H1 (cell line): ENCODE measurements at regions not wholly inside any gene's neighbourhood (a gene's known extent, or its start where the extent isn't known, plus 50 kb on each side); places are given as distances from the start of the nearest gene placed in this dataset.

Experiments used
- CTCF ChIA-PET: fragments of 300-600 bp; sonication (Branson Sonifier 250); formaldehyde crosslinking; loops from one replicate; lab custom pipeline; 2021; ENCODE audit not compliant: partially characterized antibody; lab: Charles Lee
- POLR2A ChIA-PET: fragments of 300-600 bp; sonication (Branson Sonifier 250); formaldehyde crosslinking; loops from one replicate; lab custom pipeline; 2021; ENCODE audit warnings: inconsistent platforms; ENCODE audit not compliant: partially characterized antibody; lab: Charles Lee
- DNase-seq, 2 experiments: peaks; one replicate each; pipeline versions ENCODE4 v3.0.0 to v3.0.0-alpha.2; 2010 to 2022; ENCODE audit warnings: low spot score in 2 of 2, low read depth in 1 of 2, mixed read lengths in 1 of 2
- FAIRE-seq: peaks from 2 replicates; lab custom pipeline; 2011; peaks lifted over from hg19 to GRCh38; lab: Jason Lieb, UNC
- H2AFZ ChIP-seq: 2 replicates; pipeline ENCODE4 v1.8.1; 2012; ENCODE audit warnings: low read length, inconsistent platforms
- H2AK5ac ChIP-seq: 2 replicates; pipeline ENCODE4 v1.6.1; 2013; ENCODE audit warnings: low read depth, low read length
- H2BK120ac ChIP-seq: replicated peaks from 2 replicates; pipeline ENCODE3; 2013; ENCODE audit warnings: low read depth, low read length, inconsistent platforms
- H2BK12ac ChIP-seq: 2 replicates; pipeline ENCODE4 v1.6.1; 2013; ENCODE audit warnings: low read depth, low read length
- H2BK15ac ChIP-seq: 2 replicates; pipeline ENCODE4 v1.6.1; 2013; ENCODE audit warnings: low read length
- H2BK20ac ChIP-seq: 2 replicates; pipeline ENCODE4 v1.6.1; 2013; ENCODE audit warnings: low read length
- H2BK5ac ChIP-seq: 2 replicates; pipeline ENCODE4 v1.6.1; 2013; ENCODE audit warnings: low read depth, low read length
- H3K14ac ChIP-seq: 2 replicates; pipeline ENCODE4 v1.6.1; 2013; ENCODE audit warnings: inconsistent platforms; ENCODE audit not compliant: insufficient read length
- H3K18ac ChIP-seq: 2 replicates; pipeline ENCODE4 v1.6.1; 2013; ENCODE audit warnings: low read length; ENCODE audit errors: extremely low read depth
- H3K23ac ChIP-seq: 2 replicates; pipeline ENCODE4 v1.6.1; 2013; ENCODE audit warnings: inconsistent platforms; ENCODE audit not compliant: insufficient read length
- H3K23me2 ChIP-seq: 2 replicates; pipeline ENCODE4 v1.6.1; 2013; ENCODE audit warnings: low read depth, low read length
- H3K27ac ChIP-seq: 2 replicates; pipeline ENCODE4 v1.6.1; 2011; ENCODE audit warnings: low read depth, low read length, inconsistent platforms
- H3K27me3 ChIP-seq, 4 experiments: replicated peaks in 1 of 4; 1 replicate in 1 of 4; 2 replicates in 3 of 4; pipeline versions ENCODE4 v1.6.1 to v1.8.1; 2011 to 2013; ENCODE audit warnings: low read length in 3 of 4, mild to moderate bottlenecking in 3 of 4, inconsistent platforms in 2 of 4, mixed read lengths in 2 of 4, moderate library complexity in 1 of 4; ENCODE audit not compliant: control insufficient read depth in 3 of 4, insufficient read depth in 3 of 4; ENCODE audit errors: extremely low read depth in 1 of 4
- H3K36me3 ChIP-seq, 4 experiments: 2 replicates each; pipeline versions ENCODE4 v1.6.1 to v1.8.1; 2011 to 2013; ENCODE audit warnings: mild to moderate bottlenecking in 4 of 4, low read length in 3 of 4, moderate library complexity in 2 of 4, control low read depth in 1 of 4, inconsistent platforms in 1 of 4; ENCODE audit not compliant: insufficient read depth in 4 of 4, control insufficient read depth in 2 of 4
- H3K4ac ChIP-seq: replicated peaks from 2 replicates; pipeline ENCODE3; 2013; ENCODE audit warnings: low read length, low read depth, mixed read lengths, inconsistent platforms; ENCODE audit not compliant: insufficient read length
- H3K4me1 ChIP-seq, 4 experiments: replicated peaks in 1 of 4; 1 replicate in 1 of 4; 2 replicates in 3 of 4; pipeline versions ENCODE4 v1.6.1 to v1.8.1; 2011 to 2013; ENCODE audit warnings: low read length in 3 of 4, inconsistent platforms in 2 of 4, mixed read lengths in 1 of 4; ENCODE audit not compliant: insufficient read depth in 4 of 4, control insufficient read depth in 3 of 4
- H3K4me2 ChIP-seq, 2 experiments: 2 replicates each; pipeline versions ENCODE4 v1.6.1 to v1.8.1; 2011 to 2013; ENCODE audit warnings: low read depth in 2 of 2, low read length in 2 of 2, control low read depth in 1 of 2, inconsistent platforms in 1 of 2, mild to moderate bottlenecking in 1 of 2; ENCODE audit not compliant: insufficient read depth in 1 of 2
- H3K4me3 ChIP-seq, 4 experiments: fragments of 200-600, 300-600 bp in 1 of 4; sonication (generic), shearing (Covaris generic), sonication (Bioruptor Twin) in 1 of 4; 2 replicates each; pipeline versions ENCODE4 v1.5.1 to v1.8.1; 2011 to 2016; ENCODE audit warnings: low read length in 4 of 4, low read depth in 3 of 4, control low read depth in 2 of 4, inconsistent platforms in 2 of 4, mild to moderate bottlenecking in 2 of 4, mixed read lengths in 1 of 4, moderate library complexity in 1 of 4; ENCODE audit not compliant: insufficient read depth in 2 of 4; ENCODE audit errors: extremely low read depth in 1 of 4
- H3K56ac ChIP-seq: replicated peaks from 2 replicates; pipeline ENCODE3; 2013; ENCODE audit warnings: low read depth, mild to moderate bottlenecking, mixed read lengths, low read length, inconsistent platforms; ENCODE audit not compliant: insufficient read length
- H3K79me1 ChIP-seq: 2 replicates; pipeline ENCODE4 v1.6.1; 2013; ENCODE audit warnings: low read depth, low read length, control low read depth
- H3K79me2 ChIP-seq, 2 experiments: 2 replicates each; pipeline versions ENCODE4 v1.6.1 to v1.8.1; 2012 to 2013; ENCODE audit warnings: low read length in 2 of 2, mild to moderate bottlenecking in 2 of 2, inconsistent platforms in 1 of 2; ENCODE audit not compliant: insufficient read depth in 2 of 2, control insufficient read depth in 1 of 2
- H3K9ac ChIP-seq, 4 experiments: replicated peaks in 1 of 4; 1 replicate in 1 of 4; 2 replicates in 3 of 4; pipeline versions ENCODE4 v1.6.1 to v1.8.1; 2011 to 2013; ENCODE audit warnings: low read depth in 3 of 4, low read length in 3 of 4, control low read depth in 2 of 4, mild to moderate bottlenecking in 2 of 4, moderate library complexity in 2 of 4, inconsistent platforms in 1 of 4; ENCODE audit errors: extremely low read depth in 1 of 4
- H3K9me3 ChIP-seq, 2 experiments: 2 replicates each; pipeline versions ENCODE4 v1.6.1 to v1.8.1; 2012 to 2013; ENCODE audit warnings: mild to moderate bottlenecking in 2 of 2, moderate library complexity in 2 of 2, control low read depth in 1 of 2, inconsistent platforms in 1 of 2, low read depth in 1 of 2, low read length in 1 of 2, mixed read lengths in 1 of 2; ENCODE audit not compliant: insufficient read depth in 2 of 2
- H4K20me1 ChIP-seq, 2 experiments: replicated peaks in 1 of 2; 2 replicates each; pipeline versions ENCODE3 to v1.8.1; 2011 to 2013; ENCODE audit warnings: inconsistent platforms in 2 of 2, low read length in 2 of 2, mild to moderate bottlenecking in 1 of 2; ENCODE audit not compliant: insufficient read depth in 2 of 2, control insufficient read depth in 1 of 2
- H4K5ac ChIP-seq: 2 replicates; pipeline ENCODE4 v1.6.1; 2013; ENCODE audit warnings: low read length, low read depth, mixed read lengths, inconsistent platforms; ENCODE audit not compliant: insufficient read length
- H4K8ac ChIP-seq: 2 replicates; pipeline ENCODE4 v1.8.0; 2013; ENCODE audit warnings: mild to moderate bottlenecking, moderate library complexity, low read length, inconsistent platforms; ENCODE audit not compliant: insufficient read depth; ENCODE audit errors: extremely low read depth
- H4K91ac ChIP-seq: replicated peaks from 2 replicates; pipeline ENCODE3; 2013; ENCODE audit warnings: low read length, mixed read lengths, inconsistent platforms; ENCODE audit not compliant: insufficient read length
- BCL11A ChIP-seq, 2 experiments: IDR thresholded peaks; one replicate each; pipeline ENCODE4 v1.6.1; 2011; ENCODE audit warnings: low read depth in 2 of 2, low read length in 2 of 2, mild to moderate bottlenecking in 2 of 2
- EGR1 ChIP-seq: IDR thresholded peaks from 2 replicates; pipeline ENCODE4 v1.6.1; 2011; ENCODE audit warnings: low read depth, low read length, borderline replicate concordance
- HDAC6 ChIP-seq: IDR thresholded peaks from one replicate; pipeline ENCODE4 v1.7.1; 2012; ENCODE audit warnings: low read depth, mild to moderate bottlenecking, inconsistent platforms, low read length, moderate library complexity
- JUND ChIP-seq: IDR thresholded peaks from 2 replicates; pipeline ENCODE4 v1.6.1; 2011; ENCODE audit warnings: mild to moderate bottlenecking, improper control_type of control experiment, low read length
- RBBP5 ChIP-seq: IDR thresholded peaks from 2 replicates; pipeline ENCODE4 v1.7.1; 2012; ENCODE audit warnings: low read depth, mild to moderate bottlenecking, inconsistent platforms, low read length, moderate library complexity, borderline replicate concordance
- SIX5 ChIP-seq: IDR thresholded peaks from 2 replicates; pipeline ENCODE4 v1.6.1; 2011; ENCODE audit warnings: mild to moderate bottlenecking, low read depth, low read length
- WGBS, 2 experiments: shearing (Covaris generic) in 1 of 2; methylation state at CpG; one replicate each; pipeline versions ENCODE4 v1.1.6 to v1.1.7; 2013 to 2015; ENCODE audit warnings: low lambda C conversion rate in 2 of 2, mixed read lengths in 2 of 2, inconsistent platforms in 1 of 2, low coverage in 1 of 2, missing lambda C conversion rate in 1 of 2; ENCODE audit not compliant: insufficient replicate concordance in 2 of 2, insufficient coverage in 1 of 2, insufficient read length in 1 of 2; ENCODE audit errors: extremely low coverage in 1 of 2, missing lambda C conversion rate in 1 of 2; 5-methylcytosine and 5-hydroxymethylcytosine counted together
- TF ChIP-seq, protein P1 (sequence below): IDR thresholded peaks from 2 replicates; pipeline ENCODE4 v1.6.1; 2011; ENCODE audit warnings: low read depth, mild to moderate bottlenecking, low read length; ENCODE audit not compliant: insufficient read depth
- TF ChIP-seq, protein P2 (sequence below): IDR thresholded peaks from 2 replicates; pipeline ENCODE4 v1.6.1; 2012; ENCODE audit warnings: low read length, inconsistent platforms

DNA sequence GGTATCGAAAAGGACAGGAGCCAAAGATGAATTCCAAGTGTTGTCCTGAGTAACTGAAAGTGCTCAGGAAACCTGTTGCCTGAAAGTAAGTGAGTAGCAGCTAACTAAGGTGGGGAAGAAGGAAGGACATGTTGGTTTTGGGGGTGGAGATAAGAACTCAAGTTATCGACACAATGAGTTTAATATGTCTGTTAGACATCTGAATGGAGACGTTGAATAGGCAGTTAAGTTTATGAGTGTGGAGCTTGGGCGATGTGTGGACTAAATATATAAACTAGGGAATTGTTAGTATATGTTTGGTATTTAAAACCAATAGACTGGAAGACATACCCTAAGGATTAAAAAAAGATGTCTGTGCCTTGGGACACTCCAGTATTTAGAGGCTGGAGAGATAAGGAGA, 82.7 kb upstream of the ASIC2 start:
- no peak overlapping the region for H2BK12ac ChIP-seq
- POLR2A ChIA-PET: no interaction called here
- H3K9me3 ChIP-seq: no peaks in the 10 kb centered on the region
- no peak overlapping the region for H2BK120ac ChIP-seq
- WGBS, 2 experiments: 85% methylated on average over 4 of the region's 4 CpGs; no CpG with 5 or more reads in 1 of the 2 experiments
- no peak overlapping the region for H3K4me2 ChIP-seq
- CTCF ChIA-PET: interaction anchor here (0.8 to 1.3 kb wide), 4 partner anchors 8 to 142 kb away, joined by 3 to 4 read pairs (median 4); no protein-coding TSS in a partner anchor
- no peak overlapping the region for H2BK5ac ChIP-seq
- H4K20me1 ChIP-seq: no peaks in the 10 kb centered on the region
- H4K91ac ChIP-seq: no peak overlapping the region
- H3K4ac ChIP-seq: no peak overlapping the region
- no peak for FAIRE-seq
- H2BK15ac ChIP-seq: no peak overlapping the region
- no peak overlapping the region for H3K56ac ChIP-seq
- no peaks in the 10 kb centered on the region for H3K27me3 ChIP-seq
- no peak overlapping the region for H2BK20ac ChIP-seq
- H3K9ac ChIP-seq: no peak overlapping the region
- no peak overlapping the region for H4K5ac ChIP-seq
- no peaks in the 10 kb centered on the region for H3K79me1 ChIP-seq
- no peak overlapping the region for H2AK5ac ChIP-seq
- H3K27ac ChIP-seq: no peak overlapping the region
- H3K23me2 ChIP-seq: no peaks in the 10 kb centered on the region
- no peak overlapping the region for H2AFZ ChIP-seq
- H3K4me1 ChIP-seq: 0 out of 7 replicates have a peak, but pooled peaks cover 0 to 2% (median 0%) of the 10 kb centered on the region in 4 experiments
- no peak for DNase-seq
- TF ChIP-seq, protein P1, sequence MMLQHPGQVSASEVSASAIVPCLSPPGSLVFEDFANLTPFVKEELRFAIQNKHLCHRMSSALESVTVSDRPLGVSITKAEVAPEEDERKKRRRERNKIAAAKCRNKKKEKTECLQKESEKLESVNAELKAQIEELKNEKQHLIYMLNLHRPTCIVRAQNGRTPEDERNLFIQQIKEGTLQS: no peak
- TF ChIP-seq HDAC6: no peak
- no peak for TF ChIP-seq EGR1
- no peak for TF ChIP-seq SIX5
- TF ChIP-seq, protein P2, sequence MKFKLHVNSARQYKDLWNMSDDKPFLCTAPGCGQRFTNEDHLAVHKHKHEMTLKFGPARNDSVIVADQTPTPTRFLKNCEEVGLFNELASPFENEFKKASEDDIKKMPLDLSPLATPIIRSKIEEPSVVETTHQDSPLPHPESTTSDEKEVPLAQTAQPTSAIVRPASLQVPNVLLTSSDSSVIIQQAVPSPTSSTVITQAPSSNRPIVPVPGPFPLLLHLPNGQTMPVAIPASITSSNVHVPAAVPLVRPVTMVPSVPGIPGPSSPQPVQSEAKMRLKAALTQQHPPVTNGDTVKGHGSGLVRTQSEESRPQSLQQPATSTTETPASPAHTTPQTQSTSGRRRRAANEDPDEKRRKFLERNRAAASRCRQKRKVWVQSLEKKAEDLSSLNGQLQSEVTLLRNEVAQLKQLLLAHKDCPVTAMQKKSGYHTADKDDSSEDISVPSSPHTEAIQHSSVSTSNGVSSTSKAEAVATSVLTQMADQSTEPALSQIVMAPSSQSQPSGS: no peak
- TF ChIP-seq BCL11A (IDR thresholded peaks at IDR 0.05; ENCODE audit: low read depth in 2 of 2, low read length in 2 of 2): no peak
- TF ChIP-seq RBBP5: no peak
- no peak for TF ChIP-seq JUND
- no peaks in the 10 kb centered on the region for H3K36me3 ChIP-seq
- H3K79me2 ChIP-seq: no peaks in the 10 kb centered on the region
- H3K14ac ChIP-seq: no peak overlapping the region
- no peak overlapping the region for H4K8ac ChIP-seq
- no peak overlapping the region for H3K4me3 ChIP-seq
- no peak overlapping the region for H3K23ac ChIP-seq
- no peak overlapping the region for H3K18ac ChIP-seq
